ENCODE measurements at regions not wholly inside any gene's neighbourhood (a gene's known extent, or its start where the extent isn't known, plus 50 kb on each side); places are given as distances from the start of the nearest gene placed in this dataset.

DNA sequence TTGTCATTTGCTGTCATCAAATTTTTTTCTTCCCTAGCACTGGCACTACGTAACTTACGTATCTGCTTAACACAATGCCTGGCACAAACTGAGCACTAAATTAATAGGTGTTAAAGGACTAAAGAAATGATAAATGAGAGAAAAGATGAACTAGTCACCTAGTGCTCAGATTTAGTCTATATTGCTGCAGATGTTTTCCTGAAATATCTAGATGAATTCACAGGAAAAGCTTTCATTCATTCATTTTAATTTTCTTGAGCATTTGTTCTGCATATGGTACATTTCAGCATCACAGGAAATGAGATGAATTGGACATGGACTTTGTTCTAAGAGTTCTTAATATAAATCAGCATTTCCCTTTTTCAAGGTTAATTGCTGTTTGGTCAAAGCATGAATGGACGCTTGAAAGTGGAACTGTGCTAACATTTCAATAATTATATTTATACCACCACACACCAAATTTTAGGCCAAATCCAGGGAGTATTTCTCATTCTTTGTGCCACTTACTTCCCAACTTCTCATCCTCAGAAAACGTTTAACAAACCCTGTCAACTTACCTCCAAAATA, 163.2 kb upstream of the MDFIC start:
- TF ChIP-seq, protein P1, sequence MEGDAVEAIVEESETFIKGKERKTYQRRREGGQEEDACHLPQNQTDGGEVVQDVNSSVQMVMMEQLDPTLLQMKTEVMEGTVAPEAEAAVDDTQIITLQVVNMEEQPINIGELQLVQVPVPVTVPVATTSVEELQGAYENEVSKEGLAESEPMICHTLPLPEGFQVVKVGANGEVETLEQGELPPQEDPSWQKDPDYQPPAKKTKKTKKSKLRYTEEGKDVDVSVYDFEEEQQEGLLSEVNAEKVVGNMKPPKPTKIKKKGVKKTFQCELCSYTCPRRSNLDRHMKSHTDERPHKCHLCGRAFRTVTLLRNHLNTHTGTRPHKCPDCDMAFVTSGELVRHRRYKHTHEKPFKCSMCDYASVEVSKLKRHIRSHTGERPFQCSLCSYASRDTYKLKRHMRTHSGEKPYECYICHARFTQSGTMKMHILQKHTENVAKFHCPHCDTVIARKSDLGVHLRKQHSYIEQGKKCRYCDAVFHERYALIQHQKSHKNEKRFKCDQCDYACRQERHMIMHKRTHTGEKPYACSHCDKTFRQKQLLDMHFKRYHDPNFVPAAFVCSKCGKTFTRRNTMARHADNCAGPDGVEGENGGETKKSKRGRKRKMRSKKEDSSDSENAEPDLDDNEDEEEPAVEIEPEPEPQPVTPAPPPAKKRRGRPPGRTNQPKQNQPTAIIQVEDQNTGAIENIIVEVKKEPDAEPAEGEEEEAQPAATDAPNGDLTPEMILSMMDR (IDR thresholded peaks at IDR 0.05; ENCODE audit: low read length) = no peak
- TF ChIP-seq EZH2 (optimal IDR thresholded peaks at IDR 0.05; ENCODE audit: low read depth, low read length) = no peak
- TF ChIP-seq EZH2phosphoT487 (IDR thresholded peaks at IDR 0.05; ENCODE audit: low read length) = no peak
